ENCODE measurements at regions not wholly inside any gene's neighbourhood (a gene's known extent, or its start where the extent isn't known, plus 50 kb on each side); places are given as distances from the start of the nearest gene placed in this dataset.

DNA sequence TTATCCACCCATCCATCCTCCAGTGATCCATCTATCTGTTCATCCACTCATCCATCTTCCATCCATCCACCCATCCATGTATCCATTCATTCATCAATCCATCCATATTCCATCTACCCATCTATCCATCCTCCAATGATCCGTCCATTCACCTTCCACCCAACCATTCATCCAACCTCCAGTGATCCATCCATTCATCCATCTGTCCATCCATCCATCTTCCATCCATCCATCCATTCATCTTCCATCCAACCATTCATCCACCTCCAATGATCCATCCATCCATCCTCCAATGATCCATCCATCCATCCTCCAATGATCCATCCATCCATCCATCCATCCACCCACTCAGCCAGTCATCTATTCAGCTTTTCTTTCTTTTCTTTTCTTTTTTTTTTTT, 156.5 kb upstream of the WSCD1 start:
- Histone ChIP-seq H3K9me3 (ENCODE audit: control insufficient read depth, insufficient read depth, low read length) (no peaks in the 10 kb centered on the region), H3K4me3 (ENCODE audit: low read length) (no peak overlapping the region), H3K9me2 (replicated peaks; ENCODE audit: control insufficient read depth, low read length) (no peaks in the 10 kb centered on the region), H3K4me1 (ENCODE audit: control insufficient read depth, low read length) (no peaks in the 10 kb centered on the region), H3K27me3 (ENCODE audit: control insufficient read depth, low read length) (no peaks in the 10 kb centered on the region), H3K79me2 (ENCODE audit: control insufficient read depth, low read length) (no peaks in the 10 kb centered on the region), H3F3A (ENCODE audit: control insufficient read depth, insufficient read depth) (no peaks in the 10 kb centered on the region), H3K4me2 (ENCODE audit: low read length) (no peak overlapping the region), H3K27ac (ENCODE audit: low read depth, low read length) (no peak overlapping the region), H3K36me3 (ENCODE audit: control insufficient read depth, low read length) (no peaks in the 10 kb centered on the region), H4K20me1 (ENCODE audit: control insufficient read depth, insufficient read depth, low read depth, low read length) (no peaks in the 10 kb centered on the region)
- TF ChIP-seq, protein P1, sequence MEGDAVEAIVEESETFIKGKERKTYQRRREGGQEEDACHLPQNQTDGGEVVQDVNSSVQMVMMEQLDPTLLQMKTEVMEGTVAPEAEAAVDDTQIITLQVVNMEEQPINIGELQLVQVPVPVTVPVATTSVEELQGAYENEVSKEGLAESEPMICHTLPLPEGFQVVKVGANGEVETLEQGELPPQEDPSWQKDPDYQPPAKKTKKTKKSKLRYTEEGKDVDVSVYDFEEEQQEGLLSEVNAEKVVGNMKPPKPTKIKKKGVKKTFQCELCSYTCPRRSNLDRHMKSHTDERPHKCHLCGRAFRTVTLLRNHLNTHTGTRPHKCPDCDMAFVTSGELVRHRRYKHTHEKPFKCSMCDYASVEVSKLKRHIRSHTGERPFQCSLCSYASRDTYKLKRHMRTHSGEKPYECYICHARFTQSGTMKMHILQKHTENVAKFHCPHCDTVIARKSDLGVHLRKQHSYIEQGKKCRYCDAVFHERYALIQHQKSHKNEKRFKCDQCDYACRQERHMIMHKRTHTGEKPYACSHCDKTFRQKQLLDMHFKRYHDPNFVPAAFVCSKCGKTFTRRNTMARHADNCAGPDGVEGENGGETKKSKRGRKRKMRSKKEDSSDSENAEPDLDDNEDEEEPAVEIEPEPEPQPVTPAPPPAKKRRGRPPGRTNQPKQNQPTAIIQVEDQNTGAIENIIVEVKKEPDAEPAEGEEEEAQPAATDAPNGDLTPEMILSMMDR (IDR thresholded peaks at IDR 0.05; ENCODE audit: low read depth, low read length, poor library complexity, severe bottlenecking), result no peak
- TF ChIP-seq EZH2phosphoT487 (IDR thresholded peaks at IDR 0.05; ENCODE audit: borderline replicate concordance, low read length), result no peak

- no peaks in the 10 kb centered on the region for H3K79me2 ChIP-seq (ENCODE audit: control insufficient read depth, low read length)
- no peaks in the 10 kb centered on the region for H3K9me3 ChIP-seq (ENCODE audit: control insufficient read depth, insufficient read depth, low read length)
- no peak overlapping the region for H3K4me3 ChIP-seq (ENCODE audit: low read length)
- no peak overlapping the region for H3K4me2 ChIP-seq (ENCODE audit: low read length)
- no peaks in the 10 kb centered on the region for H3K27me3 ChIP-seq (ENCODE audit: control insufficient read depth, low read length)
- no peaks in the 10 kb centered on the region for H3K9me2 ChIP-seq (replicated peaks; ENCODE audit: control insufficient read depth, low read length)
- no peaks in the 10 kb centered on the region for H3F3A ChIP-seq (ENCODE audit: control insufficient read depth, insufficient read depth)
- H3K27ac ChIP-seq (ENCODE audit: low read depth, low read length), result no peak overlapping the region
- TF ChIP-seq, protein P1 (IDR thresholded peaks at IDR 0.05; ENCODE audit: low read depth, low read length, poor library complexity, severe bottlenecking), result no peak
- no peak for TF ChIP-seq EZH2phosphoT487 (IDR thresholded peaks at IDR 0.05; ENCODE audit: borderline replicate concordance, low read length)
- H3K4me1 ChIP-seq (ENCODE audit: control insufficient read depth, low read length), result no peaks in the 10 kb centered on the region
- H4K20me1 ChIP-seq (ENCODE audit: control insufficient read depth, insufficient read depth, low read depth, low read length), result no peaks in the 10 kb centered on the region
- H3K36me3 ChIP-seq (ENCODE audit: control insufficient read depth, low read length), result no peaks in the 10 kb centered on the region
These were observed 154.8 kb upstream of the WSCD1 start for GRCh38 chr17:5915337-5915736.

GRCh38 chr17:5919089-5919488, 151.1 kb upstream of the WSCD1 start:
- H3K9me3 ChIP-seq (ENCODE audit: control insufficient read depth, insufficient read depth, low read length), result no peaks in the 10 kb centered on the region
- no peak overlapping the region for H3K4me2 ChIP-seq (ENCODE audit: low read length)
- no peaks in the 10 kb centered on the region for H3K36me3 ChIP-seq (ENCODE audit: control insufficient read depth, low read length)
- H3K79me2 ChIP-seq (ENCODE audit: control insufficient read depth, low read length), result no peaks in the 10 kb centered on the region
- H3K4me1 ChIP-seq (ENCODE audit: control insufficient read depth, low read length), result no peaks in the 10 kb centered on the region
- H3K27ac ChIP-seq (ENCODE audit: low read depth, low read length), result no peak overlapping the region
- H4K20me1 ChIP-seq (ENCODE audit: control insufficient read depth, insufficient read depth, low read depth, low read length), result no peaks in the 10 kb centered on the region
- no peaks in the 10 kb centered on the region for H3K27me3 ChIP-seq (ENCODE audit: control insufficient read depth, low read length)
- no peaks in the 10 kb centered on the region for H3F3A ChIP-seq (ENCODE audit: control insufficient read depth, insufficient read depth)
- H3K9me2 ChIP-seq (replicated peaks; ENCODE audit: control insufficient read depth, low read length), result no peaks in the 10 kb centered on the region
- H3K4me3 ChIP-seq (ENCODE audit: low read length), result no peak overlapping the region
- TF ChIP-seq, protein P1 (IDR thresholded peaks at IDR 0.05; ENCODE audit: low read depth, low read length, poor library complexity, severe bottlenecking), result no peak
- no peak for TF ChIP-seq EZH2phosphoT487 (IDR thresholded peaks at IDR 0.05; ENCODE audit: borderline replicate concordance, low read length)
